Heart right ventricle (tissue), 16 donors: ENCODE measurements at regions not wholly inside any gene's neighbourhood (a gene's known extent, or its start where the extent isn't known, plus 50 kb on each side); places are given as distances from the start of the nearest gene placed in this dataset.

ENCODE experiments used
- ATAC-seq, 8 donors: fragments of 200-7000 bp; cut with Tn5 transposase; one replicate each; pipeline ENCODE4 v1.9.1; 2020; ENCODE audit warnings: mild to moderate bottlenecking in 8 of 8, moderate library complexity in 8 of 8, moderate number of reproducible peaks in 1 of 8
- DNase-seq, 2 donors: peaks; one replicate each; pipeline ENCODE4 v3.0.0-alpha.2; 2020
- H3K27ac ChIP-seq, 10 donors: fragments of 200-600 bp; sonication (generic) in 2 of 10; one replicate each; pipeline versions ENCODE4 v1.5.0 to v1.8.0; 2020 to 2022; ENCODE audit warnings: mild to moderate bottlenecking in 3 of 10
- H3K27me3 ChIP-seq, 7 donors: fragments of 200-600 bp; one replicate each; pipeline ENCODE4 v1.8.0; 2021 to 2022; ENCODE audit warnings: mild to moderate bottlenecking in 2 of 7
- H3K36me3 ChIP-seq, 9 donors: fragments of 200-600 bp; sonication (generic) in 1 of 9; one replicate each; pipeline versions ENCODE4 v1.5.0 to v1.8.0; 2020 to 2022; ENCODE audit warnings: mild to moderate bottlenecking in 2 of 9
- H3K4me1 ChIP-seq, 9 donors: fragments of 200-600 bp; sonication (generic) in 1 of 9; one replicate each; pipeline versions ENCODE4 v1.5.0 to v1.8.0; 2020 to 2022; ENCODE audit warnings: mild to moderate bottlenecking in 4 of 9
- H3K4me3 ChIP-seq, 10 donors: fragments of 200-600 bp; sonication (generic) in 2 of 10; one replicate each; pipeline versions ENCODE4 v1.5.0 to v1.8.0; 2020 to 2022; ENCODE audit warnings: mild to moderate bottlenecking in 7 of 10, moderate library complexity in 2 of 10
- H3K9me3 ChIP-seq, 11 donors: fragments of 200-600 bp in 10 of 11; sonication (generic) in 2 of 11; one replicate each; pipeline versions ENCODE4 v1.5.0 to v1.8.0; 2013 to 2022; ENCODE audit warnings: mild to moderate bottlenecking in 2 of 11, control low read depth in 1 of 11, moderate library complexity in 1 of 11
- CTCF ChIP-seq, 9 donors: fragments of 200-600 bp; sonication (generic) in 2 of 9; IDR thresholded peaks; one replicate each; pipeline versions ENCODE4 v1.5.0 to v1.8.0; 2021 to 2022; ENCODE audit warnings: antibody characterized with exemption in 9 of 9, mild to moderate bottlenecking in 5 of 9, moderate library complexity in 1 of 9
- WGBS, 2 donors: extraction: QIAGEN DNeasy Blood & Tissue Kit; methylation state at CpG; one replicate each; pipeline ENCODE4 v1.1.7; 2013; ENCODE audit warnings: inconsistent platforms in 1 of 2; 5-methylcytosine and 5-hydroxymethylcytosine counted together
- intact Hi-C, 10 donors: fragments of 100-400 bp; cut with DNase I; formaldehyde crosslinking; loops; one replicate each; pipeline versions ENCODE4 v1.11.1 to v1.14.2; 2022
- donor health status: Arrhythmogenic right ventricular cardiomyopathy.
- donor health status: ischemic (EF 13 %, LVEDD 7.1; RV severe dilation, severe dysfunction).
- donor health status: healthy with polysubstance abuse.
- donor health status: DM: no; HTN: yes; CAD: no.
- donor health status: DM: no; HTN: no; CAD: no.
- donor health status: ischemic (EF 25% LVEDD 6.9; RV normal size, moderate dysfunction).
- donor health status: ischemic (EF 25% LVEDD 5.7; RV mildly dilated, moderate dysfunction).
- donor health status: healthy.
- donor health status: DM: yes; HTN: yes; CAD: no.
- donor health status: Ischemic cardiomyopathy.
- donor health status: ischemic (EF 35%, LVEDD 5.7; RV mildly dilated, moderate dysfunction).
- donor health status: nonischemic (EF 11% LVEDD 7.7; RV severe dilation, severe dysfunction).
- donor health status: DM: yes; HTN: yes; CAD: no.
- donor health status: PGD.
- donor health status: ischemic (EF 29% LVEDD 5.4; RV normal size, mild dysfunction).
- donor health status: nonischemic (EF 23%, LVEDD 6.1; RV moderate dilation, normal function).

- DNase-seq: no peak
- 77 to 81% methylated on average over 3 of the region's 3 CpGs for WGBS, 2 donors
- H3K4me1 ChIP-seq: peaks cover 0 to 5% (median 0%) of the 10 kb centered on the region in 9 donors
- H3K27me3 ChIP-seq: no peaks in the 10 kb centered on the region
- no peak overlapping the region for H3K4me3 ChIP-seq
- H3K27ac ChIP-seq: no peak overlapping the region
- no peak for TF ChIP-seq CTCF (IDR thresholded peaks at IDR 0.05)
- ATAC-seq: no peak
- H3K36me3 ChIP-seq: no peaks in the 10 kb centered on the region
- H3K9me3 ChIP-seq: peaks cover 0 to 3% (median 0%) of the 10 kb centered on the region in 11 donors
- intact Hi-C loops: no loop called here
These were observed 546.7 kb upstream of the SGCD start for GRCh38 chr5:155780260-155780659.

- Histone ChIP-seq H3K27ac (no peak overlapping the region), H3K9me3 (peaks cover 0 to 3% (median 0%) of the 10 kb centered on the region in 11 donors), H3K27me3 (no peaks in the 10 kb centered on the region), H3K36me3 (no peaks in the 10 kb centered on the region), H3K4me1 (peaks cover 0 to 14% (median 0%) of the 10 kb centered on the region in 9 donors), H3K4me3 (no peak overlapping the region)
- intact Hi-C loops: no loop called here
- WGBS, 2 donors: 69 to 80% methylated on average over 1 of the region's 1 CpG
- ATAC-seq (no peak), DNase-seq (no peak)
- TF ChIP-seq CTCF (IDR thresholded peaks at IDR 0.05): no peak
These were observed 543.7 kb upstream of the SGCD start for GRCh38 chr5:155783246-155783645.

GRCh38 chr5:155783791-155784190, 543.2 kb upstream of the SGCD start:
- intact Hi-C loops: no loop called here

DNA sequence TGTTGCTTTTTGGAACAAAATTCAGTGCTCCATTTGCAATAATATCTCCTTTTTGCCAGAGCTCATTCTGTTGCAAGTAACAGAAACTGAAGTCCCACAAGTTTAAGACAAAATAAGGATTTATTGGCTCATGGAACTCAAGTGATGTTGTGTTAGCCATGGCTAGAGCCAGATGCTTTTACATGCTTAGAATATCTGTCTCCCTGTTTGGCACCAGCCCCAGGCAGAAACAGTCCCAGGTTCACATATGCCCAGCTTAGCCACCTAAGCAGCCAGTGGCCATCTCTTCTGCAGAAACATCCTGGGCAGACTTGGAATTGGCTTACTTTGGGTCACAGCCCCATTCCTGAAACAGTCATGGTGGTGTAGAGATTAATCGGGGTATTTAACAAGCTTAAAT, 540.9 kb upstream of the SGCD start:
- Histone ChIP-seq H3K9me3 (peaks cover 0 to 4% (median 0%) of the 10 kb centered on the region in 11 donors), H3K4me3 (no peak overlapping the region), H3K4me1 (peaks cover 0 to 14% (median 0%) of the 10 kb centered on the region in 9 donors), H3K27ac (no peak overlapping the region), H3K27me3 (no peaks in the 10 kb centered on the region), H3K36me3 (no peaks in the 10 kb centered on the region)
- intact Hi-C loops: no loop called here
- 84 to 95% methylated on average over 1 of the region's 1 CpG for WGBS, 2 donors
- DNase-seq: no peak
- peak in 3 of 8 donors; percentile 37 to 68 (median 61) for ATAC-seq
- TF ChIP-seq CTCF (IDR thresholded peaks at IDR 0.05): no peak

More at GRCh38 chr5:155783791-155784190, 543.2 kb upstream of the SGCD start:
- no peaks in the 10 kb centered on the region for H3K36me3 ChIP-seq
- peaks cover 0 to 3% (median 0%) of the 10 kb centered on the region in 11 donors for H3K9me3 ChIP-seq
- no peak overlapping the region for H3K4me3 ChIP-seq
- H3K4me1 ChIP-seq: peaks cover 0 to 14% (median 0%) of the 10 kb centered on the region in 9 donors
- WGBS, 2 donors: 71 to 83% methylated on average over 3 of the region's 3 CpGs
- ATAC-seq (no peak), DNase-seq (no peak)
- H3K27me3 ChIP-seq: no peaks in the 10 kb centered on the region
- no peak for TF ChIP-seq CTCF (IDR thresholded peaks at IDR 0.05)
- no peak overlapping the region for H3K27ac ChIP-seq
